Common myeloid progenitor, CD34-positive (primary cell): ENCODE measurements at regions not wholly inside any gene's neighbourhood (a gene's known extent, or its start where the extent isn't known, plus 50 kb on each side); places are given as distances from the start of the nearest gene placed in this dataset.

Source experiments
- CTCF ChIA-PET: fragments of 350-600 bp; sonication (Branson Sonifier 250); formaldehyde crosslinking; loops from one replicate; lab custom pipeline; 2021; ENCODE audit warnings: antibody characterized with exemption; lab: Charles Lee
- POLR2A ChIA-PET: fragments of 350-600 bp; sonication (Branson Sonifier 250); formaldehyde crosslinking; loops from one replicate; lab custom pipeline; 2021; ENCODE audit warnings: antibody characterized with exemption; lab: Charles Lee
- DNase-seq, 3 donors: peaks; one replicate each; pipeline versions ENCODE4 v3.0.0 to v3.0.0-alpha.2; 2013
- H3K27ac ChIP-seq, 2 experiments: 1 replicate in 1 of 2; 2 replicates in 1 of 2; pipeline ENCODE4 v1.7.0; 2013; ENCODE audit warnings: inconsistent platforms in 2 of 2, low read length in 2 of 2, mild to moderate bottlenecking in 2 of 2, low read depth in 1 of 2, moderate library complexity in 1 of 2; ENCODE audit not compliant: severe bottlenecking in 2 of 2, insufficient read depth in 1 of 2, poor library complexity in 1 of 2
- H3K27me3 ChIP-seq, 5 experiments: replicated peaks in 2 of 5; 1 replicate in 3 of 5; 2 replicates in 2 of 5; pipeline versions ENCODE4 v1.6.1 to v1.7.0; 2013; ENCODE audit warnings: low read length in 4 of 5, mild to moderate bottlenecking in 2 of 5, moderate library complexity in 2 of 5, inconsistent platforms in 1 of 5; ENCODE audit not compliant: insufficient read depth in 5 of 5, control insufficient read depth in 4 of 5
- H3K36me3 ChIP-seq, 4 experiments: 1 replicate in 2 of 4; 2 replicates in 2 of 4; pipeline versions ENCODE4 v1.6.1 to v1.7.0; 2013; ENCODE audit warnings: low read length in 3 of 4, control low read depth in 1 of 4, mild to moderate bottlenecking in 1 of 4; ENCODE audit not compliant: control insufficient read depth in 4 of 4, insufficient read depth in 4 of 4
- H3K4me1 ChIP-seq, 4 experiments: 1 replicate in 3 of 4; 2 replicates in 1 of 4; pipeline versions ENCODE4 v1.6.1 to v1.7.1; 2013; ENCODE audit warnings: low read length in 3 of 4, mild to moderate bottlenecking in 3 of 4, control low read depth in 1 of 4, inconsistent platforms in 1 of 4, moderate library complexity in 1 of 4; ENCODE audit not compliant: control insufficient read depth in 4 of 4, insufficient read depth in 4 of 4; ENCODE audit errors: control extremely low read depth in 1 of 4
- H3K4me3 ChIP-seq, 7 experiments: 1 replicate in 4 of 7; 2 replicates in 3 of 7; pipeline versions ENCODE4 v1.5.1 to v1.7.0; 2013; ENCODE audit warnings: mild to moderate bottlenecking in 7 of 7, low read length in 6 of 7, moderate library complexity in 6 of 7, inconsistent platforms in 2 of 7, low read depth in 2 of 7, control low read depth in 1 of 7; ENCODE audit not compliant: insufficient read depth in 4 of 7, control insufficient read depth in 1 of 7; ENCODE audit errors: extremely low read depth in 1 of 7
- H3K9me3 ChIP-seq, 5 experiments: 1 replicate in 4 of 5; 2 replicates in 1 of 5; pipeline versions ENCODE4 v1.6.1 to v1.7.1; 2013; ENCODE audit warnings: low read length in 4 of 5, mild to moderate bottlenecking in 2 of 5, inconsistent platforms in 1 of 5, low read depth in 1 of 5, moderate library complexity in 1 of 5; ENCODE audit not compliant: control insufficient read depth in 4 of 5, insufficient read depth in 2 of 5; ENCODE audit errors: control extremely low read depth in 1 of 5
- WGBS: methylation state at CpG from one replicate; pipeline ENCODE4 v1.1.5; 2013; ENCODE audit not compliant: insufficient coverage; 5-methylcytosine and 5-hydroxymethylcytosine counted together

GRCh38 chrY:19644889-19645638 is 99.5 kb downstream of the KDM5D start:
- H3K27me3 ChIP-seq, result no peaks in the 10 kb centered on the region
- H3K9me3 ChIP-seq, result peaks cover 0 to 4% (median 0%) of the 10 kb centered on the region in 5 experiments
- WGBS, result no CpG with 5 or more reads among the region's 3 CpGs
- H3K4me1 ChIP-seq, result no peaks in the 10 kb centered on the region
- no peak for DNase-seq
- no peak overlapping the region for H3K4me3 ChIP-seq
- POLR2A ChIA-PET, result no interaction called here
- CTCF ChIA-PET, result no interaction called here
- no peaks in the 10 kb centered on the region for H3K36me3 ChIP-seq
- H3K27ac ChIP-seq, result no peak overlapping the region

GRCh38 chrY:19637651-19638347 is 106.7 kb downstream of the KDM5D start:
- H3K4me1 ChIP-seq, result no peaks in the 10 kb centered on the region
- POLR2A ChIA-PET, result no interaction called here
- no peak overlapping the region for H3K4me3 ChIP-seq
- H3K27me3 ChIP-seq, result no peaks in the 10 kb centered on the region
- no peak overlapping the region for H3K27ac ChIP-seq
- H3K9me3 ChIP-seq, result peaks cover 0 to 8% (median 0%) of the 10 kb centered on the region in 5 experiments
- H3K36me3 ChIP-seq, result no peaks in the 10 kb centered on the region
- WGBS, result no CpG with 5 or more reads among the region's 4 CpGs
- CTCF ChIA-PET, result no interaction called here
- DNase-seq, result no peak

DNA sequence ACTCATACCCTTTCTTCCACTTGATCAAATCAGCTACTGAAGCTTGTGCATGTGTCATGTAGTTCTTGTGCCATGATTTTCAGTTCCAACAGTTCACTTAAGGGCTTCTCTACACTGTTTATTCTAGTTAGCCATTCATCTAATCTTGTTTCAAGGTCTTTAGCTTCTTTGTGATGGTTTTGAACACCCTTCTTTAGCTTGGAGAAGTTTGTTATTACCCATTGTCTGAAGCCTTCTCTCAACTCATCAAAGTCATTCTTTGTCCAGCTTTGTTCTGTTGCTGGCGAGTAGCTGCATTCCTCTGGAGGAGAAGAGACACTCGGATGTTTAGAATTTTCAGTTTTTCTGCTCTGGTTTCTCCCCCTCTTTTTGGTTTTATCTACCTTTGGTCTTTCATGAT is 115.6 kb downstream of the KDM5D start:
- DNase-seq, result no peak
- POLR2A ChIA-PET, result no interaction called here
- CTCF ChIA-PET, result no interaction called here
- Histone ChIP-seq H3K27ac (no peak overlapping the region), H3K27me3 (no peaks in the 10 kb centered on the region), H3K4me1 (no peaks in the 10 kb centered on the region), H3K9me3 (no peaks in the 10 kb centered on the region), H3K36me3 (no peaks in the 10 kb centered on the region), H3K4me3 (no peak overlapping the region)
- WGBS, result no CpG with 5 or more reads among the region's 2 CpGs

- POLR2A ChIA-PET, result no interaction called here
- H3K4me1 ChIP-seq, result no peaks in the 10 kb centered on the region
- CTCF ChIA-PET, result no interaction called here
- no peak for DNase-seq
- no peaks in the 10 kb centered on the region for H3K27me3 ChIP-seq
- H3K27ac ChIP-seq, result no peak overlapping the region
- no peaks in the 10 kb centered on the region for H3K9me3 ChIP-seq
- no peaks in the 10 kb centered on the region for H3K36me3 ChIP-seq
- H3K4me3 ChIP-seq, result no peak overlapping the region
- no CpG with 5 or more reads among the region's 3 CpGs for WGBS
Observed at GRCh38 chrY:19622392-19622791, 122.1 kb downstream of the KDM5D start.

DNA sequence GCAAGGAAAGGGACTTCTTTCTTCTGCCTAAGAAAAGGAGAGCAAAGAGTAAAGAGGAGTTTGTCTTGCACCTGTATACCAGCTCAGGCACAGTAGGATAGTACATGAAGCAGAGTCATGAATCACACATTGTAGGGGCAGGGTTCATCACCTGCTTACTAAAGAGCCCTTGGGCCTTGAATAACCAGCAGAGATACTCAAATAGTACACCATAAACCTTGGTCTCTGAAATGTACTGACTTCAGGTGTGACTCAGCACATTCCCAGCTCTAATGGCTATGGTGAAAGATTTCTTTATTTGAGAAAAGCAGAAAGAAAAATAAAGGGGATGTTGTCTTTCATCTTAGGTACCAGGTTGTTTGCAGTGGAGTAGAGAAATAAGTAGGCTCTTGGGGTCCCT is 122.8 kb downstream of the KDM5D start:
- CTCF ChIA-PET, result no interaction called here
- Histone ChIP-seq H3K9me3 (no peaks in the 10 kb centered on the region), H3K4me1 (no peaks in the 10 kb centered on the region)

GRCh38 chrY:19601113-19601512 is 143.4 kb downstream of the KDM5D start:
- Histone ChIP-seq H3K27me3 (no peaks in the 10 kb centered on the region), H3K36me3 (peaks cover 0 to 15% (median 0%) of the 10 kb centered on the region in 4 experiments), H3K9me3 (no peaks in the 10 kb centered on the region), H3K27ac (no peak overlapping the region), H3K4me1 (no peaks in the 10 kb centered on the region), H3K4me3 (no peak overlapping the region)
- ChIA-PET CTCF (no interaction called here), POLR2A (no interaction called here)
- no peak for DNase-seq
- no CpG with 5 or more reads among the region's 3 CpGs for WGBS

More for the DNA sequence above, 122.8 kb downstream of the KDM5D start:
- no peak overlapping the region for H3K4me3 ChIP-seq
- no peaks in the 10 kb centered on the region for H3K36me3 ChIP-seq
- no peak overlapping the region for H3K27ac ChIP-seq
- POLR2A ChIA-PET, result no interaction called here
- DNase-seq, result no peak
- H3K27me3 ChIP-seq, result no peaks in the 10 kb centered on the region

DNA sequence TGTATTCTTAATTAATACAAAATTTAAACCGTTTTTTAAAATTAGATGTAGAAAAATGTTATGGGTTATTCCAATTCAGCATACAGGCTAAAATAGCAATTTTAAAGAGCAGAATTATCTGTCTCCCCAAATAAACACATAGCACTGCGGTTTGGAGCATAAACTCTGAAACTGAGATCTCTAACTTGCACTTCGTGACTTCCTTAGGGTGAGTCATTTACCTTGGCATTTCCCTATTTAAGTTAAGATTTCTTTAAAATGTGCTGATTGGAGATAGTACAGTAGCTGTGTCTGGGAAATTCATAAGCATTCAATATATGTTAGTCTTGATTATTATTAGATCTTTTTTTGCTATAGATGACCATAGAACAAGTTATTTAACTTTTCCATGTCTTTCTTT is 143.8 kb downstream of the KDM5D start:
- no peak for DNase-seq
- H3K36me3 ChIP-seq, result peaks cover 0 to 15% (median 0%) of the 10 kb centered on the region in 4 experiments
- no peak overlapping the region for H3K4me3 ChIP-seq
- no peaks in the 10 kb centered on the region for H3K9me3 ChIP-seq
- H3K27ac ChIP-seq, result no peak overlapping the region
- WGBS, result no CpG with 5 or more reads among the region's 3 CpGs
- ChIA-PET CTCF (no interaction called here), POLR2A (no interaction called here)
- H3K27me3 ChIP-seq, result no peaks in the 10 kb centered on the region
- H3K4me1 ChIP-seq, result no peaks in the 10 kb centered on the region
